ENCODE measurements at regions not wholly inside any gene's neighbourhood (a gene's known extent, or its start where the extent isn't known, plus 50 kb on each side); places are given as distances from the start of the nearest gene placed in this dataset.
A peak's percentile ranks its signal among the peaks of the same experiment; 100 is the strongest.

DNA sequence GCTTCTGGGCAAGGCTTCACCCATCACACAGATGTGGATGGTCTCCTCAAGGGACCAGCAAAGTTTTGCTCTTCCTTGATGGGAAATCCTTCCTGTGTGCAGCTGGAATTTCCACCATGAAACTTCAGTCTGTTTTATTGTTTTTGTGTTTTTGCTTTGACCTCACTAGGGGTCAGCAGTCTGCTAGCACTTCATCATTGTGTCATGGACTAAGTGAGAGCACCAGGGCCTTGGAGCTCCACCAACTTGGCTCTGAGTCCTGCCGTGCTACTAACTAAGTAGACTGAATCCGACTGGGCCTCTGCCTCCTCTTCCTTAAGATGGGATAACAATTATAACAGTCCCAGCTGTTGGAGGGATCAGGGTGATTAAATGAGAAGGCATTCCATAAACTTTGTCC, 305.8 kb upstream of the NCAM1 start:
- H3K9me3 ChIP-seq = no peaks in the 10 kb centered on the region
- H3K27me3 ChIP-seq = no peaks in the 10 kb centered on the region
- no peak overlapping the region for H3K27ac ChIP-seq
- intact Hi-C loops (cut with DNase I) = no loop called here
- H3K4me1 ChIP-seq = peaks cover 0 to 3% of the 10 kb centered on the region in 2 donors
- no peaks in the 10 kb centered on the region for H3K36me3 ChIP-seq
- peak in 1 of 2 donors; percentile 69 for DNase-seq (ENCODE audit: low spot score in 2 of 2)
- TF ChIP-seq CTCF (IDR thresholded peaks at IDR 0.05) = no peak
- no peak overlapping the region for H3K4me3 ChIP-seq

DNA sequence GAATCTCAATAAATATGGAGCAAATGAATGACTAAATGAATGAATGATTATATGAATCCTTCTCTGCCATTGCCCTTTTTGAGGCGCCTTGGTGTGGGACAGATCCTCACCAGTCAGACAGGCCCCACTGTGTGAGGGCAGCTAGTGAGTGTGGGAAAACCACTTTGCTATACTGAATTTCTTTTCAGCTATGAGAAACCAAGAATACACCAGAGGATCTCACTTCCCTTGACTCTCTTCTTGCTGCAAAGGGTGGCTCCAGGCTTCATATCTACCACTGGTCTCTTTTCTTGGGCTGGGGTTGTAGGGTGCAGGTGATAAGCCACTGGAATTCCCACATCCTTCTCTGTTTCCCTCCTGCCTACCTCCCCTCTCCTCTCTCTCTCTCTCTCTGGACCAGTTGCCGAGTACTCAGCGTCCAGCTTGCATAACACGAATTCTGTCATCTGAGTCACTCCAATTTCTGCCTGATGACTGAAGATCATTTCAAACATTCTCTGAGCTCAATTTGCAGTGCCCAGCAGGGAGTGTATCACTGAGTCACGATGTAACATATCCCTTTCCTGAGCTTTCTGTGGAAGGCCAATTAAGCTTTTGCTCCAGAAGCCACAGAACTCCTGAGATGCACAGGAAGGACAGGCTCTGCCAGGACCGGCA, 304.3 kb upstream of the NCAM1 start:
- intact Hi-C loops (cut with DNase I) = no loop called here
- DNase-seq (ENCODE audit: low spot score in 2 of 2) = no peak

GRCh38 chr11:112658431-112658878, 302.8 kb upstream of the NCAM1 start:
- intact Hi-C loops (cut with DNase I) = no loop called here
- TF ChIP-seq CTCF (IDR thresholded peaks at IDR 0.05) = no peak
- Histone ChIP-seq H3K9me3 (no peaks in the 10 kb centered on the region), H3K4me3 (no peak overlapping the region), H3K4me1 (peaks cover 0 to 3% of the 10 kb centered on the region in 2 donors), H3K27ac (no peak overlapping the region), H3K27me3 (no peaks in the 10 kb centered on the region), H3K36me3 (no peaks in the 10 kb centered on the region)
- DNase-seq (ENCODE audit: low spot score in 2 of 2) = no peak

More for the DNA sequence above, 304.3 kb upstream of the NCAM1 start:
- TF ChIP-seq CTCF (IDR thresholded peaks at IDR 0.05) = no peak
- Histone ChIP-seq H3K4me3 (no peak overlapping the region), H3K4me1 (peaks cover 0 to 3% of the 10 kb centered on the region in 2 donors), H3K27ac (no peak overlapping the region), H3K36me3 (no peaks in the 10 kb centered on the region), H3K9me3 (no peaks in the 10 kb centered on the region), H3K27me3 (no peaks in the 10 kb centered on the region)

- Histone ChIP-seq H3K36me3 (no peaks in the 10 kb centered on the region), H3K9me3 (no peaks in the 10 kb centered on the region), H3K27me3 (no peaks in the 10 kb centered on the region), H3K27ac (no peak overlapping the region), H3K4me3 (no peak overlapping the region), H3K4me1 (no peaks in the 10 kb centered on the region)
- intact Hi-C loops (cut with DNase I) = no loop called here
- TF ChIP-seq CTCF (IDR thresholded peaks at IDR 0.05) = no peak
- no peak for DNase-seq (ENCODE audit: low spot score in 2 of 2)
Measured at GRCh38 chr11:112661146-112661545, 300.1 kb upstream of the NCAM1 start.

DNA sequence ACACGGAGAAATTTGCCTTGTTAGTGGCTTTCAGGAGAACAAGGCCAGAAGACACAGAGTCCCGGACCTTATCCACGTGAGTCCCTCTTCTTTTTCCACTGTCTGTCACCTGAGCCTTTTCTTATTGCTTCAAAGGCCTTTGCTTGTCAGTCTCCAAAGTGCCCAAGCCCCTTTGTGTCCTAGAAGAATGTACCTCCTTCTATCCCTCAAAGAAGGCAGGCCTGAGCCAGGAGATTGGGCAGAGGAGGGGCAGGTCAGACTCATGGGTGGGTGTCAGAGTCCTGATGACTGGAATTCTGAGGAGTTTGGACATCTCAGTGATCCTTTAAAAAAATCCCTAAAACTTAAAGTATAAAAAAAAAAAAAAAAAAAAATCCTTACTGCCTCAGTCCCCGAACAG, 299.6 kb upstream of the NCAM1 start:
- no peak for TF ChIP-seq CTCF (IDR thresholded peaks at IDR 0.05)
- H3K27me3 ChIP-seq = no peaks in the 10 kb centered on the region
- H3K4me3 ChIP-seq = no peak overlapping the region
- H3K36me3 ChIP-seq = no peaks in the 10 kb centered on the region
- H3K27ac ChIP-seq = no peak overlapping the region
- no peaks in the 10 kb centered on the region for H3K9me3 ChIP-seq
- H3K4me1 ChIP-seq = no peaks in the 10 kb centered on the region
- intact Hi-C loops (cut with DNase I) = no loop called here
- no peak for DNase-seq (ENCODE audit: low spot score in 2 of 2)

- no peaks in the 10 kb centered on the region for H3K4me1 ChIP-seq
- no peaks in the 10 kb centered on the region for H3K36me3 ChIP-seq
- TF ChIP-seq CTCF (IDR thresholded peaks at IDR 0.05) = no peak
- DNase-seq (ENCODE audit: low spot score in 2 of 2) = no peak
- H3K4me3 ChIP-seq = no peak overlapping the region
- no peaks in the 10 kb centered on the region for H3K9me3 ChIP-seq
- no peak overlapping the region for H3K27ac ChIP-seq
- H3K27me3 ChIP-seq = no peaks in the 10 kb centered on the region
- intact Hi-C loops (cut with DNase I) = no loop called here
Measured at GRCh38 chr11:112662554-112662953, 298.7 kb upstream of the NCAM1 start.
